OCI-LY3 (cell line): ENCODE measurements at regions not wholly inside any gene's neighbourhood (a gene's known extent, or its start where the extent isn't known, plus 50 kb on each side); places are given as distances from the start of the nearest gene placed in this dataset.

ENCODE experiments used
- H2AFZ ChIP-seq: fragments of 200-600, 300-600 bp; shearing (Covaris generic); 2 replicates; pipeline ENCODE4 v1.6.0; 2014; ENCODE audit warnings: antibody characterized with exemption, low read depth, low read length
- H3K27ac ChIP-seq: fragments of 200-600, 300-600 bp; sonication (generic); 2 replicates; pipeline ENCODE4 v1.5.1; 2014; ENCODE audit warnings: mild to moderate bottlenecking, low read length, moderate library complexity, mixed read lengths
- H3K27me3 ChIP-seq: fragments of 200-600, 300-600 bp; sonication (generic); 2 replicates; pipeline ENCODE4 v1.6.1; 2014; ENCODE audit warnings: low read depth, low read length, mixed read lengths
- H3K36me3 ChIP-seq: fragments of 200-600, 300-600 bp; sonication (generic); replicated peaks from 2 replicates; pipeline ENCODE3; 2014; ENCODE audit warnings: low read depth, low read length, mixed read lengths
- H3K4me1 ChIP-seq: fragments of 300-600, 200-600 bp; sonication (generic); 2 replicates; pipeline ENCODE4 v1.6.1; 2014; ENCODE audit warnings: low read length, mixed read lengths
- H3K4me2 ChIP-seq: fragments of 200-600, 300-600 bp; sonication (generic); 2 replicates; pipeline ENCODE4 v1.6.1; 2014; ENCODE audit warnings: low read length, mixed read lengths
- H3K4me3 ChIP-seq: fragments of 300-600, 200-600 bp; sonication (generic); 2 replicates; pipeline ENCODE4 v1.5.1; 2014; ENCODE audit warnings: antibody characterized with exemption, mild to moderate bottlenecking, low read length, moderate library complexity
- H3K79me2 ChIP-seq: fragments of 300-600, 200-600 bp; shearing (Covaris generic); 2 replicates; pipeline ENCODE4 v1.6.1; 2014; ENCODE audit warnings: mild to moderate bottlenecking, low read length, mixed read lengths
- H3K9ac ChIP-seq: fragments of 300-600, 200-600 bp; shearing (Covaris generic); 2 replicates; pipeline ENCODE4 v1.6.0; 2014; ENCODE audit warnings: mild to moderate bottlenecking, low read length, moderate library complexity
- H3K9me3 ChIP-seq: fragments of 200-600, 300-600 bp; shearing (Covaris generic); 2 replicates; pipeline ENCODE4 v1.6.1; 2014; ENCODE audit warnings: low read length, mixed read lengths; ENCODE audit not compliant: insufficient read depth
- H4K20me1 ChIP-seq: fragments of 200-600, 300-600 bp; sonication (generic); 2 replicates; pipeline ENCODE4 v1.6.1; 2016; ENCODE audit warnings: low read length, mixed read lengths; ENCODE audit not compliant: insufficient read depth
- CTCF ChIP-seq: fragments of 200-600, 300-600 bp; sonication (generic); IDR thresholded peaks from 2 replicates; pipeline ENCODE4 v1.5.1; 2014; ENCODE audit warnings: antibody characterized with exemption, low read length, low read depth
- EZH2phosphoT487 ChIP-seq: fragments of 200-600 bp; shearing (Covaris generic); IDR thresholded peaks from 2 replicates; pipeline ENCODE4 v1.6.1; 2018; ENCODE audit warnings: antibody characterized with exemption, mixed run types, low read depth

- Histone ChIP-seq H3K27ac (no peak overlapping the region), H3K4me1 (no peaks in the 10 kb centered on the region), H4K20me1 (no peaks in the 10 kb centered on the region), H2AFZ (no peak overlapping the region), H3K4me2 (no peak overlapping the region), H3K79me2 (no peaks in the 10 kb centered on the region), H3K36me3 (no peaks in the 10 kb centered on the region), H3K4me3 (no peak overlapping the region), H3K9me3 (no peaks in the 10 kb centered on the region), H3K9ac (no peak overlapping the region), H3K27me3 (no peaks in the 10 kb centered on the region)
- TF ChIP-seq CTCF (no peak), EZH2phosphoT487 (no peak)
These were observed 65.0 kb upstream of the L3MBTL4 start for GRCh38 chr18:6479699-6480098.

- no peaks in the 10 kb centered on the region for H3K9me3 ChIP-seq
- H3K9ac ChIP-seq, result no peak overlapping the region
- no peaks in the 10 kb centered on the region for H4K20me1 ChIP-seq
- H3K27me3 ChIP-seq, result no peaks in the 10 kb centered on the region
- no peak overlapping the region for H3K4me2 ChIP-seq
- no peak overlapping the region for H3K27ac ChIP-seq
- H3K4me3 ChIP-seq, result no peak overlapping the region
- H3K79me2 ChIP-seq, result no peaks in the 10 kb centered on the region
- no peaks in the 10 kb centered on the region for H3K4me1 ChIP-seq
- no peaks in the 10 kb centered on the region for H3K36me3 ChIP-seq
- H2AFZ ChIP-seq, result no peak overlapping the region
- TF ChIP-seq EZH2phosphoT487, result no peak
- peak; percentile 32 for TF ChIP-seq CTCF
These were observed 67.7 kb upstream of the L3MBTL4 start for GRCh38 chr18:6482198-6482977.

GRCh38 chr18:6484659-6485058 lies 69.9 kb upstream of the L3MBTL4 start:
- H3K4me3 ChIP-seq, result no peak overlapping the region

GRCh38 chr18:6486313-6486712 lies 71.6 kb upstream of the L3MBTL4 start:
- Histone ChIP-seq H3K36me3 (no peaks in the 10 kb centered on the region), H3K9ac (no peak overlapping the region), H4K20me1 (no peaks in the 10 kb centered on the region), H3K4me1 (peaks cover 11% of the 10 kb centered on the region), H3K27ac (no peak overlapping the region), H3K4me3 (no peak overlapping the region), H3K79me2 (no peaks in the 10 kb centered on the region), H3K4me2 (no peak overlapping the region), H2AFZ (no peak overlapping the region), H3K9me3 (no peaks in the 10 kb centered on the region), H3K27me3 (no peaks in the 10 kb centered on the region)
- TF ChIP-seq CTCF (no peak), EZH2phosphoT487 (no peak)

More at GRCh38 chr18:6484659-6485058, 69.9 kb upstream of the L3MBTL4 start:
- Histone ChIP-seq H2AFZ (no peak overlapping the region), H3K9ac (no peak overlapping the region), H3K4me1 (peaks cover 1% of the 10 kb centered on the region), H3K79me2 (no peaks in the 10 kb centered on the region), H3K9me3 (no peaks in the 10 kb centered on the region), H3K27me3 (no peaks in the 10 kb centered on the region), H3K36me3 (no peaks in the 10 kb centered on the region), H3K27ac (no peak overlapping the region), H3K4me2 (no peak overlapping the region), H4K20me1 (no peaks in the 10 kb centered on the region)
- TF ChIP-seq CTCF (no peak), EZH2phosphoT487 (no peak)
